HUDEP-2 (cell line): ENCODE measurements at regions not wholly inside any gene's neighbourhood (a gene's known extent, or its start where the extent isn't known, plus 50 kb on each side); places are given as distances from the start of the nearest gene placed in this dataset.

Source experiments
- DNase-seq, 76 experiments: peaks; one replicate each; lab custom pipeline; 2025; ENCODE audit not compliant: unreplicated experiment in 76 of 76; lab: John Stamatoyannopoulos, UW

DNA sequence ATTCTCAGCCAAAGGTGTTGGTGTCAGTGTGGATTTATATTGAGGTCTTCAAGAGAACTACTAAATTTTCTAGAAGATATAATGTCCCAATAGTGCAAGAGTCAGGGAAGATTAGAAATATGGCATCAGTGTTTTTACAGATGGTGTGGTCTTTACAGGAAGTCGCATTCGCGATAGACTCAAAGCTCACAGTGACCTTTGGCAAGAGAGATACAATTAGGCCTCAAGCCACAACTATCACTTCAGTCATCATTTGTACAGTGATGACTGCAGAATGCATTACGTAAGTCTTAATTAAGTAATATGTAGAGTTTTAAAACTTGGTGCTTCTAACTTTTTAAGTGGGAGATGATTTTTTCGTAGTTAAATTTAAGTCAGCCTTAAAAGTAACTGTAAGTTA, 237.2 kb upstream of the FSTL5 start:
- no peak for DNase-seq

DNA sequence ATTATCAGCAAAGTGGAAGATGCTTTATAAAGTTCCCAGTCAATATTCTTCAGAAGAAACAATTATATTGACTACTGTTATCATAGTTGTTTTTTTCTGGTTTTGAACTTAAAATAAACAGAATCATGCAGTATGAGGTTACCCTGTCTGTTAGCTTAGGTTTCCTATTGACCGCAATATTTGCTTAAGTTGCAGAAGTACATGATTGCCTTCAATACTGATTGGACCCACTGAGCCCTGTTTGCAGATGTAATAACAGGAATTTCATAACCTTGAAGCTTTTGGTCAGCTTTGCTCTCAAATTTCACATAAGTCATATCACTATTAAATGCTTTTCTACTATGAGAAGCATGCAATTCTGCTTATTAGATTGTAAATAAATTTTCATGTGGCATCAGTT, 229.1 kb upstream of the FSTL5 start:
- DNase-seq: no peak

DNA sequence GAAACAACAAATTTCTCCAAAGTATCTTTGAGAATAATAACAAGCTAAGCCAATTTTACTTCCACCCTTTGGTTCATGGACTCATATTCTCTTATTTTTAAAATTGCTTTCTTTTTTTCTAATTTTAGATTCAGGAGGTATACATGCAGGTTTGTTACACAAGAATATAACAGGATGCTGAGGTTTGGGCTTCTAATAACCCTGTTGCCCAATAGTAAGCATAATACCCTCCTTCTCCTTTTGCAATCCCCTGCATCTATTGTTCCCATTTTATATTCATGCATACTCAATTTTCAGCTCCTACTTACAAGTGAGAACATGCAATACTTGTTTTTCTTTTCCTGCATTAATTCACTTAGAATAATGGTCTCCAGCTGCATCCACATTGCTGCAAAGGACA, 202.3 kb upstream of the FSTL5 start:
- no peak for DNase-seq

DNA sequence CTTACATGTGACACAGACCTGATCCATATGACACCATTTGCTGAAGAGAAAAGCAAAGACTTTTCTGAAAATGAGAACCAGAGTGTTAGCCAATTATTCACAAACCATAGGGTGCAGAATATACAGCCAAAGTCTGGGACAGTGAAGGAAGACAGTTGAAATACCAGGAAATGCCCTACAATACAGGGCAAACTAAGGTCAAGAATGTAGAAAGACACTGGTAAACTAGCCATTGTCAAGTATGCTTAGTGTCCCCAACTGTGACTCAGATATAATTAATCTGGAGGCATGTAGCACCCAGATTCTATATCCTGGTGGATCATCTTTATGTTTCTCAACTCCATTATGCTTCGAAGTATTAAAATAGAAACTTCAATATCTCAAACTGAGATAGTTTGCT, 200.9 kb upstream of the FSTL5 start:
- no peak for DNase-seq

DNA sequence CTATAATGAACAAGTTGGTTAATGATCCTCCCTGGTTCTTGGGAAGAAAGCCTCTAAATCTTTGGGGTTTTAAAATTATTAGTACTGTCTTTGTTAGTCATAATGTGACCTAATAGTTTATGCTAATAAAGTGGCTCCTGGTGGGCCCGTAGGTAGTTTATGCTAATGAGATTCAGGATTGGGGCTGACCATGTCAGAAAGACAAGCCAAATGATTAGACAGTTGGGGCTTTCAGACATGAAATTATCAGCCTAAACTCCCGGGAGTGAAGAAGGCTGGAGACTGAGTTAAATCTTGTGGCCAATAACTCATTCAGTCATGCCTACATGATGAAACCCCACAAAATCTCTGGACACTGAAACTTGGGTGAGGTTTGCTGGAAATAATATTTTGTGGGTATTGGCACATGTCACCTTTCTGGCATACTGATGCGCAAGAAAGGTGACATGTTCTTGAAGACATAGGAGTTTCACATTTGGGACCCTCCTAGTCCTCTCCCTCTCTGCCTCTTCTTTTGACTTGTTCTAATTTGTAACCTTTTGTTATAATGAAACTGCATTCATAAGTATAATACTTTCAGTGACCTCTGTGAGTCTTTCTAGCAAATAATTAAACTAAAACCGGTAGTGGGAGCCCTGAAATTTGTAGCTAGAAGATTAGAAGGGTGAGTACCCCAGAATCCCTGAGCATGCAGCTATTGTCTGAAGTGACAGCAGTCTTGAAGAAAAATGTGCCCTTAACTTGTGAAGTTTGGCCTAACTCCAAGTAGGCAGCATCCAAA, 196.8 kb upstream of the FSTL5 start:
- no peak for DNase-seq

DNA sequence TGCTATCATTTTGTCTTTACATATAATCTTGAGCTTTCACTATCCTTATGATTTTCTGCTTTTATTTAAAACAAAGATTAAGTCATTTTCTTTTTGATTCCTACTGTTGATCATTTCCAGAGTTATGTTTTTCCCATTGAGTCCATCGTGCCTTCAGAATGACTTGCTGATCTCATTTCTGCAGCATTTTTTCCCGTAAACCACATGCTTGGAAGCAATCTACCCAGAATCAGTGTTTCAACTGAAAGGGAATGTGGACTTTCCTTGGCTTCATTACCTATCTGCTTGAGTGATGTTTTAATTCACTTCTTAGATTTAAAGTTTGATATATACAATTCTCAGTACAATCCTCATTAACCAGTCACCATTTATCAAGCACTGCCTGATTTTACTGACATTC, 192.4 kb upstream of the FSTL5 start:
- no peak for DNase-seq

DNA sequence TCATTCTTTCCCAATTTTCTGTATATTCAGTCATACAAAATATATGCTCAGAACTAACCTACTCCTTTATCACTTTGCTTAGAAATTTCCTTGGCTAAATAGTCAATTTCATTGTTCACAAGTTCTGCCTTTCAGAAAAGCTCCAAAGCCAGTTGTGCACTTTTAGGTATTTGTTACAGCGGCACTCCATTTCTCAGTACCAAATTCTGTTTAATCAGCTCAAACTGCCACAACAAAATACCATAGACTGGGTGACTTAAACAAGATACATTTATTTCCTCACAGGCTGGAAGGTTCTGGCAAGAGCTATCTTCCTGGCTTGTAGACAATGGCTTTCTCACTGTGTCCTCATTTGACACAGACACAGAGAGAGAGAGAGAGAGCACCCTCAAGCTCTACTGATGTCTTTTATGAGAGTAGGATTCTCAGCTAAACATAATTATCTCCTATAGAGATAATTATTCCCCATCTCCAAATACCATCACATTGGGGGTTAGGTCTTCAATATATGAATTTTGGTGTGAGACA, 188.8 kb upstream of the FSTL5 start:
- DNase-seq: no peak

GRCh38 chr4:162350331-162350730, 186.5 kb upstream of the FSTL5 start:
- DNase-seq: no peak

- DNase-seq: no peak
Observed at GRCh38 chr4:162349395-162349794, 185.6 kb upstream of the FSTL5 start.

DNA sequence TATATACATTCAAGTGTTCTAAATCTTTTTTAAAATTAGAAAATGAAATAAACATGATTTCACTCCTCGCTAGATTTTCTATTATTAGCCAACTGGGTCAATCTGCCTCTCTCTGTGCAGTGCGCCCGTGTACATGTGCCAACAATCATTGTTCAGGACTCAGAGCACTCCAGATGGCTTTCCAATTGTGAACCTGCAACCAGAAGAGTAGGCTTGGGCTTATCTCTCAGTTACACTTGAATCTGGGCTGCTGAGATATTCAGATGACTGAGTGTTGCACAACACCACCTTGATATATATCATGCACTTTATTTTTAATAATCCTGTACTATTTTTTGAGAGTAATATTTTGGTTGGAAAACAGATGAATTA, 184.0 kb upstream of the FSTL5 start:
- DNase-seq: peak in 45 of 76 experiments; percentile 0 to 83 (median 23)

- DNase-seq: no peak
Observed at GRCh38 chr4:162347156-162347841, 183.5 kb upstream of the FSTL5 start.

DNA sequence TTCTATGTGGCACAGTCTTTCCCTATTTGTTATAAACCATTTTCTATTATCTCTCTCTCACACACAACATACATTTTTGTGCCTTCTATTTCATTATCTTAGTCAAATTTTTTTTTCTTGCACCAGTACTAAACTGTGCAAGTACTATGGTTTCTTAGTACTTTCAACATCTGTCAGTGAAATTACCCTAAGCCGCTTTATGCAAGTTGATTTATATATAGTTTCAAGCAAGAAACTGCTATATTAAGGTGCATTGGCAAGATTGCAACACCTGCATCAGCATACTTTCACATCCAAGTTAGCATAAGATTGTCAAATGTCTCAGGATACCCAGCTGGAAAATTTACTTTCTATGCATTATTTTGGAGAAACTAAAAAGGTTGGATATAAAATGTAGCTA, 180.2 kb upstream of the FSTL5 start:
- DNase-seq: no peak

DNA sequence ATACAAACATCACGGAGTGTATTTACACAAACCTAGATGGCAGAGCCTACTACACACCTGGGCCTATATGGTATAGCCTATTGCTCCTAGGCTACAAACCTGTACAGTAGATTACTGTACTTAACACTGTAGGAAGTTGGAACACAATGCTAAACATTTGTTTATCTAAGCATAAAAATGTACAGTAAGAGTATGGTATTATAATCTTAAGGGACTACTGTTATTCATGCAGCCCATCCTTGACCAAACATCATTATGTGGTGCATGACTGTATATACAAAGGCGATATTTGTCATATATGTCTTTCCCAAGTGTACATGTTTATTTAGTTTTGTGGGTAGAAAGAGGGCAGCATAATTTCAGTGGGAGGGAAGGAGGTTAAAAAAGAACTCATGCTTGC, 177.7 kb upstream of the FSTL5 start:
- no peak for DNase-seq

DNA sequence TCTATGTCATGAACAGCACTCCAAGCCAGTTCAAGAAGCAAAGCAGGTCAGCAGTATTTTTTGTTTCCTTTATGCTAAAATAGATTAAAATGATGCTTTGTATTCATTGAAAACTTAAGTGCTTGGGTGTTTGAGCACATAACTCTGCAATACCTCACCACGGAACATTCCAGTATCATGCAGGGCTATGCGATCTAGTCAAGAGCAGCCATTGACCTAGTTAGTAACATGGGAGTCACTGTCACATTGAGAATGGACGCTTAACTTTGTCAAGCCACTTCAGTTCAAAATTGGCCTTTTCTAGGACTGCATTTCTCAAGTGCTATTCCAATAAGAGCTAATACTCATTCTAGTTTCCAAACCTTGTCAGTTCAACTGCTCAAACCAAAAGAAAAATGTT, 160.1 kb upstream of the FSTL5 start:
- DNase-seq: no peak

GRCh38 chr4:162322054-162322453, 158.3 kb upstream of the FSTL5 start:
- DNase-seq: no peak

- DNase-seq: no peak
Observed at GRCh38 chr4:162285753-162286152, 122.0 kb upstream of the FSTL5 start.

DNA sequence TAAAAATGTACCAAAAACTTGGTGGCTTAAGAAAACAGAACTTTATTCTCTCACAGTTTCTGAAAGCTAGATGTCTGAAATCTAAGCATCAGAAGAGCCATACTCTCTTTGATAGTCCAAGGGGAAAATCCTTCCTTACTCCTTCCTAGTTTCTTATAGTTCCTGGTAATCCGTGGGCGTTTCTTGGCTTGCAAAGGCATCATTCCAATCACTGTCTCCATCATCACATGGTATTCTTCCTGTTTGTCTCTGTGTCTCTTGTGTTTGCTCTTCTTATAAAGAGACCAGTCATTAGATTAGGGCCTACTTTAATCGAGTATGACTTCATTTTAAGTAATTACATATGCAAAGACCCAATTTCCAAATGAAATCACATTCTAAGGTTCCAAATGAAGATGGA, 118.9 kb upstream of the FSTL5 start:
- DNase-seq: no peak

DNA sequence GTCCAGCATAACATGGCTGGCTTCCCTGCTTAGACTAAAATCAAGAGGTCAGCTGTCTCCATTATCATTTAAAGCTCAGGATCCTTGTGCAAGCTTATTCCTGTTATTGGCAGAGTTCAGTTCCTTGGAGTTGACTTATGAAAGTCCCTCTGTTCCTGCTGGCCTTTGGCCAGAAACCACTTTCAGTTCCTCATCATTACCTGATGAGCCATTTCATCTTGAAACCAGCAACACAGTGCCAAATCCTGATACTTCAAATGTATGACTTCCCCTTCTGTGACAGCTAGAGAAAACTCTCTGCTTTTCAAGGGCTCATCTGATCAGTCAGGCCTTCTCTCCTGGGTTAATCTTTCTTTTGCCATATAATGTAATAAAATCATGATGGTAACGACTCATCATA, 110.6 kb upstream of the FSTL5 start:
- DNase-seq: no peak

- no peak for DNase-seq
Observed at GRCh38 chr4:162272215-162272614, 108.4 kb upstream of the FSTL5 start.

DNA sequence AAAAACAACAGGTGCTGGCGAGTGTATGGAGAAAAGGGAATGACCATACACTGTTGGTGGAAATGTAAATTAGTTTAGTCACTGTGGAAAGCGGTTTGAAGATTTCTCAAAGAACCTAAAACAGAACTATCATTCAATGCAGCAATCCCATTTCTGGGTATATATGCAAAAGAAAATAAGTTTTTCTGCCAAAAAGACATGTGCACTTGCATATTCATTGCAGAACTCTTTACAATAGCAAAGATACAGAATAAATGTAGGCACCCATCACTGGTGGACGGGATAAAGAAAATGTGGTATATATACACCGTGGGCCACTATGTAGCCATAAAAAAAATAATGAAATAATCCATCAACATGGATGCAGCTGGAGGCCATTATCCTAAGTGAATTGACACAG, 105.1 kb upstream of the FSTL5 start:
- DNase-seq: no peak

DNA sequence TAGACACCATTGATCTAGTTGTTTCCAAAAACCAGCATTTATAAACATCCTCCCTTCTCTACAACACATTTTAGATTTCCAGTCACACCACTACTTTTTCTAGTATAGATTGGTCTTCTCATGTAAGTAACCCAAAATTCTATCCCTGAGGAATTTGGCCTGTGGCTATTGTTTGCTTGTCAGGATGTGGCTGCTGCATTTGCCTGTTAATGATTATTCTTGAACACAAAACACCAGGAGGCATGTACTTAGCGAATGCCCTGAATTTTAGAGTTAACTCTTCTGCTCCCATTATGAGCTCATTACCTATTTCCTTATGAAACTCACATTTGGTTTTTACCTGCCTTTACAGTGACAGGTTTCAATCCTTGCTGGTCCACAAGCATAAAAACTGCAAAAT, 102.0 kb upstream of the FSTL5 start:
- no peak for DNase-seq

GRCh38 chr4:162245051-162245450, 81.3 kb upstream of the FSTL5 start:
- no peak for DNase-seq
